Cardiac muscle cell (in vitro differentiated cells and primary cell): ENCODE measurements at regions not wholly inside any gene's neighbourhood (a gene's known extent, or its start where the extent isn't known, plus 50 kb on each side); places are given as distances from the start of the nearest gene placed in this dataset.

Experiments
- DNase-seq, 2 donors: peaks; one replicate each; pipeline versions ENCODE4 v3.0.0 to v3.0.0-alpha.2; 2010 to 2017; ENCODE audit warnings: low read depth in 1 of 2, low spot score in 1 of 2
- H3K27ac ChIP-seq: fragments of 200-600 bp; sonication (generic); 2 replicates; pipeline ENCODE4 v1.5.1; 2016
- H3K27me3 ChIP-seq: fragments of 200-600 bp; sonication (generic); 2 replicates; pipeline ENCODE4 v1.6.0; 2016; ENCODE audit warnings: control low read depth
- H3K36me3 ChIP-seq: fragments of 200-600 bp; sonication (generic); 2 replicates; pipeline ENCODE4 v1.5.1; 2016; ENCODE audit warnings: control low read depth
- H3K4me1 ChIP-seq: fragments of 200-600 bp; sonication (generic); 2 replicates; pipeline ENCODE4 v1.8.1; 2017; ENCODE audit warnings: low read depth, mild to moderate bottlenecking, mixed run types
- H3K4me3 ChIP-seq: fragments of 200-600 bp; sonication (generic); 2 replicates; pipeline ENCODE4 v1.5.1; 2016; ENCODE audit warnings: mild to moderate bottlenecking
- H3K9me3 ChIP-seq: fragments of 200-600 bp; sonication (generic); 2 replicates; pipeline ENCODE4 v1.5.1; 2017; ENCODE audit warnings: low read depth, mild to moderate bottlenecking, control low read depth
- CTCF ChIP-seq: IDR thresholded peaks from 2 replicates; pipeline ENCODE4 v1.5.1; 2012; ENCODE audit warnings: low read depth, mild to moderate bottlenecking, low read length

- Histone ChIP-seq H3K4me1 (peaks cover 15% of the 10 kb centered on the region), H3K9me3 (no peaks in the 10 kb centered on the region), H3K36me3 (no peaks in the 10 kb centered on the region), H3K4me3 (no peak overlapping the region), H3K27me3 (no peaks in the 10 kb centered on the region), H3K27ac (no peak overlapping the region)
- TF ChIP-seq CTCF = no peak
- DNase-seq = no peak
Observed at GRCh38 chr10:29084681-29085307, 204.1 kb upstream of the LYZL1 start.

GRCh38 chr10:29089091-29089490, 199.8 kb upstream of the LYZL1 start:
- H3K27me3 ChIP-seq = no peaks in the 10 kb centered on the region
- no peak overlapping the region for H3K4me3 ChIP-seq
- no peak for DNase-seq
- no peaks in the 10 kb centered on the region for H3K36me3 ChIP-seq
- no peak overlapping the region for H3K27ac ChIP-seq
- no peak for TF ChIP-seq CTCF
- H3K9me3 ChIP-seq = no peaks in the 10 kb centered on the region
- peaks cover 8% of the 10 kb centered on the region for H3K4me1 ChIP-seq

DNA sequence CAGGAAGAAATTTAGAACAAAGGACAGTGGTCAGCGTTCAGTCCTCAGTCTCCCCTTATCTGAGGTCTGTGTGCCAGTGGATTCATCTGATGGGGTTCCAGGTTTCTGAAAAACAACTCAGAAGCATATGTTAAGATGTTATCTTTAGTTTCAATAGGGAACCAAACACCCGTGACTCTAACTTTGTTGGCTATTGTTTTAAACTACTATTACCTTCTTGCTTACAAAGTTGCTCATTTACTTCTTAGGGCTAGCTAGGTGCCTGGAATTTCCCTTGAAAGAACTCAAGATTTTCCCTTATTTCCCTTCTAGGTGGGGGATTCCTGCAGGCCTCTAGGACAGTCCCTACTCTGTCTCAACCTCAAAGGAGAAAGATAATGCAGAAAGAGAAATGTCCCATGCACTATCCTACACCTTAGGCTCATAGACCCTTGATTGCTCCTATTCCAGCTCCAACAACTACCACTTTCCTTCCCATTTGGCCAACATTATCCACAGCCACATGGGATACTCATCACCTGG, 192.5 kb upstream of the LYZL1 start:
- no peak for DNase-seq
- Histone ChIP-seq H3K36me3 (no peaks in the 10 kb centered on the region), H3K4me1 (peaks cover 8% of the 10 kb centered on the region), H3K27ac (no peak overlapping the region), H3K9me3 (no peaks in the 10 kb centered on the region), H3K4me3 (no peak overlapping the region), H3K27me3 (no peaks in the 10 kb centered on the region)
- no peak for TF ChIP-seq CTCF

- Histone ChIP-seq H3K27ac (no peak overlapping the region), H3K36me3 (no peaks in the 10 kb centered on the region), H3K4me1 (peaks cover 15% of the 10 kb centered on the region), H3K9me3 (no peaks in the 10 kb centered on the region), H3K27me3 (no peaks in the 10 kb centered on the region), H3K4me3 (no peak overlapping the region)
- no peak for TF ChIP-seq CTCF
- no peak for DNase-seq
Observed at GRCh38 chr10:29098423-29098822, 190.4 kb upstream of the LYZL1 start.

DNA sequence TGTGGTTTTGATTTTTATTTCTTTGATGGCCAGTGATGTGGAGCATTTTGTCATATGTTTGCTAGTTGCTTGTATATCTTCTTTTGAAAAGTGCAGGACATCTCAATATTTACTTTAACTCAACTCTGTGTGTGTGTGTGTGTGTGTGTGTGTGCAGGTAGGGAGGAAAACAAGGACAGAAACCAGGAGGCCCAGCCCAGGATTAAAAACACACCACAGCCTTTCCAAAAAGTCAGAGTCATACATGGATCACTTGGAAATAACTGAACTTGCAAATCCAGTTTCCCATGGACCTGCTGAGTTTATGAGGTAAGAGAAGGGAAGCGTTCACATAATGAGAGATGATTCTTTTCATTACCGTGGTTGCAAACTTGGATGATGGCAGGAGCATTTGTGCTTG, 189.9 kb upstream of the LYZL1 start:
- Histone ChIP-seq H3K4me3 (no peak overlapping the region), H3K27me3 (no peaks in the 10 kb centered on the region), H3K27ac (no peak overlapping the region), H3K36me3 (no peaks in the 10 kb centered on the region), H3K9me3 (no peaks in the 10 kb centered on the region), H3K4me1 (peaks cover 15% of the 10 kb centered on the region)
- no peak for DNase-seq
- no peak for TF ChIP-seq CTCF
